ENCODE measurements at regions not wholly inside any gene's neighbourhood (a gene's known extent, or its start where the extent isn't known, plus 50 kb on each side); places are given as distances from the start of the nearest gene placed in this dataset.

- H3K4me3 ChIP-seq (ENCODE audit: low read length in 2 of 2) = no peak overlapping the region
- H3K36me3 ChIP-seq (ENCODE audit: control insufficient read depth in 2 of 2, insufficient read depth in 2 of 2, low read length in 1 of 2) = no peaks in the 10 kb centered on the region
- 88% methylated on average over 29 of the region's 29 CpGs for WGBS
- no peak overlapping the region for H3K27ac ChIP-seq (ENCODE audit: low read depth in 1 of 2, low read length in 1 of 2)
- H3K27me3 ChIP-seq (ENCODE audit: control insufficient read depth in 2 of 2, insufficient read depth in 1 of 2, low read length in 1 of 2) = no peaks in the 10 kb centered on the region
- DNase-seq (ENCODE audit: low read depth in 6 of 9, low spot score in 9 of 9) = no peak
- peaks cover 0 to 6% of the 10 kb centered on the region in 2 donors for H3K9me3 ChIP-seq (ENCODE audit: control insufficient read depth in 2 of 2, insufficient read depth in 1 of 2, low read length in 1 of 2)
- no peaks in the 10 kb centered on the region for H3K4me1 ChIP-seq (ENCODE audit: control insufficient read depth in 2 of 2, insufficient read depth in 2 of 2, low read length in 2 of 2)
Observed at GRCh38 chr2:238600506-238601432, 174.0 kb downstream of the ASB1 start.

- no peak for DNase-seq (ENCODE audit: low read depth in 6 of 9, low spot score in 9 of 9)
- 85% methylated on average over 11 of the region's 11 CpGs for WGBS
Observed at GRCh38 chr2:238601433-238602222, 174.9 kb downstream of the ASB1 start.

GRCh38 chr2:238602223-238602960 is 175.7 kb downstream of the ASB1 start:
- DNase-seq (ENCODE audit: low read depth in 6 of 9, low spot score in 9 of 9) = no peak
- Histone ChIP-seq H3K27ac (ENCODE audit: low read depth in 1 of 2, low read length in 1 of 2) (no peak overlapping the region), H3K27me3 (ENCODE audit: control insufficient read depth in 2 of 2, insufficient read depth in 1 of 2, low read length in 1 of 2) (no peaks in the 10 kb centered on the region), H3K4me1 (ENCODE audit: control insufficient read depth in 2 of 2, insufficient read depth in 2 of 2, low read length in 2 of 2) (no peaks in the 10 kb centered on the region), H3K9me3 (ENCODE audit: control insufficient read depth in 2 of 2, insufficient read depth in 1 of 2, low read length in 1 of 2) (peaks cover 0 to 10% of the 10 kb centered on the region in 2 donors), H3K4me3 (ENCODE audit: low read length in 2 of 2) (no peak overlapping the region), H3K36me3 (ENCODE audit: control insufficient read depth in 2 of 2, insufficient read depth in 2 of 2, low read length in 1 of 2) (no peaks in the 10 kb centered on the region)
- WGBS = 85% methylated on average over 6 of the region's 6 CpGs

More at GRCh38 chr2:238601433-238602222, 174.9 kb downstream of the ASB1 start:
- Histone ChIP-seq H3K36me3 (ENCODE audit: control insufficient read depth in 2 of 2, insufficient read depth in 2 of 2, low read length in 1 of 2) (no peaks in the 10 kb centered on the region), H3K27me3 (ENCODE audit: control insufficient read depth in 2 of 2, insufficient read depth in 1 of 2, low read length in 1 of 2) (no peaks in the 10 kb centered on the region), H3K27ac (ENCODE audit: low read depth in 1 of 2, low read length in 1 of 2) (no peak overlapping the region), H3K4me3 (ENCODE audit: low read length in 2 of 2) (no peak overlapping the region), H3K4me1 (ENCODE audit: control insufficient read depth in 2 of 2, insufficient read depth in 2 of 2, low read length in 2 of 2) (no peaks in the 10 kb centered on the region), H3K9me3 (ENCODE audit: control insufficient read depth in 2 of 2, insufficient read depth in 1 of 2, low read length in 1 of 2) (peaks cover 0 to 10% of the 10 kb centered on the region in 2 donors)

GRCh38 chr2:238603596-238603995 is 176.9 kb downstream of the ASB1 start:
- H3K4me1 ChIP-seq (ENCODE audit: control insufficient read depth in 2 of 2, insufficient read depth in 2 of 2, low read length in 2 of 2) = no peaks in the 10 kb centered on the region
- no peaks in the 10 kb centered on the region for H3K36me3 ChIP-seq (ENCODE audit: control insufficient read depth in 2 of 2, insufficient read depth in 2 of 2, low read length in 1 of 2)
- H3K27me3 ChIP-seq (ENCODE audit: control insufficient read depth in 2 of 2, insufficient read depth in 1 of 2, low read length in 1 of 2) = no peaks in the 10 kb centered on the region
- no peak for DNase-seq (ENCODE audit: low read depth in 6 of 9, low spot score in 9 of 9)
- no peak overlapping the region for H3K4me3 ChIP-seq (ENCODE audit: low read length in 2 of 2)
- H3K9me3 ChIP-seq (ENCODE audit: control insufficient read depth in 2 of 2, insufficient read depth in 1 of 2, low read length in 1 of 2) = peaks cover 0 to 10% of the 10 kb centered on the region in 2 donors
- H3K27ac ChIP-seq (ENCODE audit: low read depth in 1 of 2, low read length in 1 of 2) = no peak overlapping the region

GRCh38 chr2:238606311-238606710 is 179.6 kb downstream of the ASB1 start:
- Histone ChIP-seq H3K4me1 (ENCODE audit: control insufficient read depth in 2 of 2, insufficient read depth in 2 of 2, low read length in 2 of 2) (no peaks in the 10 kb centered on the region), H3K4me3 (ENCODE audit: low read length in 2 of 2) (no peak overlapping the region), H3K27me3 (ENCODE audit: control insufficient read depth in 2 of 2, insufficient read depth in 1 of 2, low read length in 1 of 2) (no peaks in the 10 kb centered on the region), H3K9me3 (ENCODE audit: control insufficient read depth in 2 of 2, insufficient read depth in 1 of 2, low read length in 1 of 2) (peaks cover 0 to 4% of the 10 kb centered on the region in 2 donors), H3K27ac (ENCODE audit: low read depth in 1 of 2, low read length in 1 of 2) (no peak overlapping the region), H3K36me3 (ENCODE audit: control insufficient read depth in 2 of 2, insufficient read depth in 2 of 2, low read length in 1 of 2) (no peaks in the 10 kb centered on the region)
- no peak for DNase-seq (ENCODE audit: low read depth in 6 of 9, low spot score in 9 of 9)
- WGBS = 91% methylated on average over 4 of the region's 4 CpGs

- Histone ChIP-seq H3K4me3 (ENCODE audit: low read length in 2 of 2) (no peak overlapping the region), H3K9me3 (ENCODE audit: control insufficient read depth in 2 of 2, insufficient read depth in 1 of 2, low read length in 1 of 2) (no peaks in the 10 kb centered on the region), H3K36me3 (ENCODE audit: control insufficient read depth in 2 of 2, insufficient read depth in 2 of 2, low read length in 1 of 2) (no peaks in the 10 kb centered on the region), H3K27me3 (ENCODE audit: control insufficient read depth in 2 of 2, insufficient read depth in 1 of 2, low read length in 1 of 2) (no peaks in the 10 kb centered on the region), H3K27ac (ENCODE audit: low read depth in 1 of 2, low read length in 1 of 2) (no peak overlapping the region), H3K4me1 (ENCODE audit: control insufficient read depth in 2 of 2, insufficient read depth in 2 of 2, low read length in 2 of 2) (no peaks in the 10 kb centered on the region)
- 93% methylated on average over 5 of the region's 5 CpGs for WGBS
- DNase-seq (ENCODE audit: low read depth in 6 of 9, low spot score in 9 of 9) = no peak
Observed at GRCh38 chr2:238613610-238614009, 186.9 kb downstream of the ASB1 start.

GRCh38 chr2:238614376-238614775 is 187.6 kb downstream of the ASB1 start:
- Histone ChIP-seq H3K4me1 (ENCODE audit: control insufficient read depth in 2 of 2, insufficient read depth in 2 of 2, low read length in 2 of 2) (no peaks in the 10 kb centered on the region), H3K27me3 (ENCODE audit: control insufficient read depth in 2 of 2, insufficient read depth in 1 of 2, low read length in 1 of 2) (no peaks in the 10 kb centered on the region), H3K9me3 (ENCODE audit: control insufficient read depth in 2 of 2, insufficient read depth in 1 of 2, low read length in 1 of 2) (no peaks in the 10 kb centered on the region), H3K36me3 (ENCODE audit: control insufficient read depth in 2 of 2, insufficient read depth in 2 of 2, low read length in 1 of 2) (no peaks in the 10 kb centered on the region), H3K27ac (ENCODE audit: low read depth in 1 of 2, low read length in 1 of 2) (no peak overlapping the region), H3K4me3 (ENCODE audit: low read length in 2 of 2) (no peak overlapping the region)
- DNase-seq (ENCODE audit: low read depth in 6 of 9, low spot score in 9 of 9) = no peak

- Histone ChIP-seq H3K27me3 (ENCODE audit: control insufficient read depth in 2 of 2, insufficient read depth in 1 of 2, low read length in 1 of 2) (no peaks in the 10 kb centered on the region), H3K4me1 (ENCODE audit: control insufficient read depth in 2 of 2, insufficient read depth in 2 of 2, low read length in 2 of 2) (no peaks in the 10 kb centered on the region), H3K36me3 (ENCODE audit: control insufficient read depth in 2 of 2, insufficient read depth in 2 of 2, low read length in 1 of 2) (no peaks in the 10 kb centered on the region), H3K4me3 (ENCODE audit: low read length in 2 of 2) (no peak overlapping the region), H3K27ac (ENCODE audit: low read depth in 1 of 2, low read length in 1 of 2) (no peak overlapping the region), H3K9me3 (ENCODE audit: control insufficient read depth in 2 of 2, insufficient read depth in 1 of 2, low read length in 1 of 2) (no peaks in the 10 kb centered on the region)
- WGBS = 92% methylated on average over 5 of the region's 5 CpGs
- no peak for DNase-seq (ENCODE audit: low read depth in 6 of 9, low spot score in 9 of 9)
Observed at GRCh38 chr2:238615187-238615586, 188.5 kb downstream of the ASB1 start.

GRCh38 chr2:238616681-238617080 is 190.0 kb downstream of the ASB1 start:
- Histone ChIP-seq H3K36me3 (ENCODE audit: control insufficient read depth in 2 of 2, insufficient read depth in 2 of 2, low read length in 1 of 2) (no peaks in the 10 kb centered on the region), H3K9me3 (ENCODE audit: control insufficient read depth in 2 of 2, insufficient read depth in 1 of 2, low read length in 1 of 2) (no peaks in the 10 kb centered on the region), H3K4me3 (ENCODE audit: low read length in 2 of 2) (no peak overlapping the region), H3K27me3 (ENCODE audit: control insufficient read depth in 2 of 2, insufficient read depth in 1 of 2, low read length in 1 of 2) (no peaks in the 10 kb centered on the region), H3K4me1 (ENCODE audit: control insufficient read depth in 2 of 2, insufficient read depth in 2 of 2, low read length in 2 of 2) (no peaks in the 10 kb centered on the region), H3K27ac (ENCODE audit: low read depth in 1 of 2, low read length in 1 of 2) (no peak overlapping the region)
- WGBS = 79% methylated on average over 5 of the region's 5 CpGs
- DNase-seq (ENCODE audit: low read depth in 6 of 9, low spot score in 9 of 9) = no peak
